Inflammatory macrophage treated with lipopolysaccharide for 1 hour (primary cell): ENCODE measurements at regions not wholly inside any gene's neighbourhood (a gene's known extent, or its start where the extent isn't known, plus 50 kb on each side); places are given as distances from the start of the nearest gene placed in this dataset.

ENCODE experiments used
- DNase-seq, 2 donors: peaks; one replicate each; pipeline ENCODE4 v3.0.0-alpha.2; 2020 to 2022

- no peak for DNase-seq
These were observed 76.9 kb downstream of the RHOB start for GRCh38 chr2:20523799-20524187.

GRCh38 chr2:20524412-20525040 is 77.7 kb downstream of the RHOB start:
- no peak for DNase-seq

- no peak for DNase-seq
These were observed 78.5 kb downstream of the RHOB start for GRCh38 chr2:20525041-20526035.

GRCh38 chr2:20526160-20526559 is 79.3 kb downstream of the RHOB start:
- no peak for DNase-seq

DNA sequence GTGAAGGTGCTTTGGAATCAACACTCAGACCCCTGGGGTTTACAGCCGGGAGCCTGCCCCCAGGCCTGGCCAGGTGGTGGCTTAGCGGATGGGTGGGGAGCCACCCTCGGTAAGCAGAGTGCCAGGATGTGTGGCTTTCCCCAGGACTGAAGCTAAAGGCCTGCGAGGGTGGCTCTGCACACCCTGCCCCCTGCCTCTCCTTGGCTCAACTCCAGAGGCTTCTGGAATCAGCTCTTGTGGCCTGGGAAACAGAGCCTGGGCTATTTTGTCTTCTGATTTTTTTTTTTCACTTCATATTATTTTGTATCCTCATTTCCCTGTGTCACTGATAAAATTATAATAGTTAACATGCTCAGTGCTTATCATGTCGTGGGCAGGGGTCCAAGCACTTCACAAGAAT is 79.8 kb downstream of the RHOB start:
- DNase-seq: no peak

DNA sequence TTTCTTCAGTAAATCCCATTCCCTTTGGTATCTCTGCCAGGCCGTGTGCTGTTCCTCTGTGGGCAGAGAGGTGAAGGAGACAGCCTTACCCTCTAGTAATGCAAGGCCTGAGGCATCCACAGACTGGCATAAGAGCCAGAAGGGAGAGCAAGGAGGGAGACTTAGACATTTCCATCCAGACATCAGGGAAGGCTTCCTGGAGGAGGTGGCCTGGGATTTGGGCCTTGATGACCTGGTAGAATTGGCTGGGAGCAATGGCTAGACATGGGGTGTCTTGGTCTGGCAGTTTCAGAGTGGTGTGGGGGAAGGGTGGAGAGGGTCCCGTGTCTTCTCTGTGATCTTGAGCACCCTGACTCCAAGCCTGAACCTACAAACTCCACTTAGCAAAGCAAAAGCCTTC is 81.8 kb downstream of the RHOB start:
- no peak for DNase-seq

DNA sequence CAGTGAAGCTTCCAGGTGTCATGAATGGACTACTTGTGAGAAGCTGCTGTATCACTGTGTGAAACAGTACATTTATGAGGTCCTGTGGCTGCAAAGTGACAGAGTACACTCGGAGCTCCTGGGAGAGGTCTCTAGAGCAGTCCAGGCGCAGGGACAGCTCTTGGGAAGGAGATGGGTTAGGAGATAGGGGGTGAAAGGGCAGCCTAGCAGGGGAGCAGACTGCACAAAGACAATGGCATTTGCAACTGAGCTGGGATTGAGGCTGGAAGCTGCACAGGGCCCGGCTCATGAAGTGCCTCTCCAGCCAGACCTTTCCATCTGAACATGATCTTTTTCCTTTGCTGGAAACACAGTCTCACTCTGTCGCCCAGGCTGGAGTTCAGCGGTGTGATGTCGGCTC is 83.6 kb downstream of the RHOB start:
- DNase-seq: no peak

DNA sequence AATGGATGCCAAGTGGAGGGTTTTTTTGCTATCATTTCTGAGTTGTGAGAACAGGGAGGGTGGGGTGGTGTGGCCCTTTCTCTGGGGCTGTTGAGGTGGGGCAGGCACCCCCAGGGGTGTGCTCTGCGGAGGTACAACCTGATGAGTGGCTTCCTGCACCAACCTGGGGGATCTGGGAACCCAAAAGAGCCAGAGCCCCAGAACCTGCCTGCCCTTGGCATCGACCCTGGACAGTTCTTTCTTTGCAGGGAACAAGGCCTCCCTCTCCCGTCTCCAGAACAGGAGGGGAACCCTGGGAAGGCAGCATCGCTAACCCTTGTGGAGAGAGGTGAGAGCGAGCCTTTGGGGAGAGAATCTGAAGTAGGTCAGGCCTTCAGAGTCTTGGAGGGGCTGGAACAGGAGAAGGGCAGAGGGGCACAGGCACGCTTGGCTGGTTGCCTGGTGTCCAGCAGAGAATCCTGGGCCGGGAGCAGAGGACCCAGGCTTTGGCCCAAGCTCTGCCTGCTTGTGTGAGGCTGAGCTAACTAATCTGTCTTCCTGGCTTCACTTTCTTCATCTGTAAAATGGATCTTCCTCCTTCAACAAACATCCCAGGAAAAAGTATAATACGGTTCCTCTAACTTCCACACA is 84.9 kb downstream of the RHOB start:
- no peak for DNase-seq

GRCh38 chr2:20532634-20533437 is 86.0 kb downstream of the RHOB start:
- DNase-seq: no peak

DNA sequence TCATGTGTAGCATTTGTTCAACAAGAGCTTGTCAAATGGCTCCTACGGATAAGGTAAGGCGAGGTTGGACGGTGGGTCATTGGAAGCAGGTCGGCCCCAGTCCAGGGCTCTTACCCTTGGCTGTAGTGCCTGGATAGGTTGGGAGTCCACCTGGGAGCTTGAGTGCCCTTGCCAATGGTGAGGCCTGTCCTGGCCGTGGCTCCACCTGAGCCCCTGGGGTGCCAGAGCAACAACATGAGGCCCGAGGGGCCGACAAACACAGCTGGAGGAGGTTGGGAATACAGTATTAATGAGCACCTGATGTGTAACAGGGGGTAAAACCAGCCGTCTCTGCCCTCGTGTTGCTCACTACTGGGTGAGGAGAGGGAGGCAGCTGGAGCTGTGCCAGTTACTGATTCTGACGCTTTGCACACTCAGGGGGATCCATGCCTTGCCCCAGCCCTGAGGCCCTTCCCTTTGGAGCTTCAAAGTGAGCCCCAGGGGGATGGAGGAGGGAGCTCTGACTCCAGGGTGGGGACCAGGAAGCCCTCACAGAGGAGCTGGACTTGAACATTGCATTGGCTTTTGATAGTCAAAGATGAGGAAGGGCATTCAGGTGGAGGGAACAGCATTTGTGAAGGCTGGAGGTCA is 87.2 kb downstream of the RHOB start:
- no peak for DNase-seq

GRCh38 chr2:20534913-20535801 is 88.3 kb downstream of the RHOB start:
- no peak for DNase-seq

DNA sequence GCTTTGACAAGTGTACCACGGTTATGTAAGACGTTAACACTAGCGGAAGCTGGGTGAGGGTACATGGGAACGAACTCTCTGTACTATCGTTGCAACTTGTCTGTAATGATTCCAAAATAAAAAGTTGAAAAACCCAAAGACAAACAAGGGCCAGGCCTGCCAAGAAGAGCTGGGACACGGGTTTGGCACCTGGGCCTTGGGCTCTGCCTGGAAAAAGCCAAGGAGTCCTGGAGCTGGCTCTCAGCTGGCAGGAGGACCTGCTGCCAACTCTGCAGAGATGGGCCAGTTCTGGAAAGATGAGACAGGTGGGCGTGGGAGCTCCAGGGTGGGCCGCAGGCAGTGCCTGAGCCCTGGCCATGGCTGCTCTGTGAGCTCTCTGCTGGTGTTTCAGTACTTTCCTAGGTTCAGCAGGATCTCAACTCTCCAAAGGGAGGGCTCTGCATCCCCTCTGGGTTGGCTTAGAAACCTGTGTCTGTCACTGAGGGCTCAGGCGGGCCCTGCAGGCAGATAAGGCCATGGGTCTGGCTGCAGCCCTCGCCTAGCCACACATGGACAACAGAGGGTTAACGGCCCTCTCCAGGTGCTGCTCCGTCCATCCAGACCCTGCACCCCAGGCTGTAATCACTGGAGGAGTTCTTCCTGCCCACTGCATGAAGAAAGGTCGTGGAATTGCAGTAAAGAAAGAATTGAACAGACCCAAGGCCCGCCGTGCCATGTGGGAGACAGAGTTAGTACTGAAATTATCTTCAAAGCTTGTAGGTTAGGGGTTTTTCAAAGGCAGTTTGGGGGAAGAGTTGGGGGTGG is 89.9 kb downstream of the RHOB start:
- DNase-seq: no peak

DNA sequence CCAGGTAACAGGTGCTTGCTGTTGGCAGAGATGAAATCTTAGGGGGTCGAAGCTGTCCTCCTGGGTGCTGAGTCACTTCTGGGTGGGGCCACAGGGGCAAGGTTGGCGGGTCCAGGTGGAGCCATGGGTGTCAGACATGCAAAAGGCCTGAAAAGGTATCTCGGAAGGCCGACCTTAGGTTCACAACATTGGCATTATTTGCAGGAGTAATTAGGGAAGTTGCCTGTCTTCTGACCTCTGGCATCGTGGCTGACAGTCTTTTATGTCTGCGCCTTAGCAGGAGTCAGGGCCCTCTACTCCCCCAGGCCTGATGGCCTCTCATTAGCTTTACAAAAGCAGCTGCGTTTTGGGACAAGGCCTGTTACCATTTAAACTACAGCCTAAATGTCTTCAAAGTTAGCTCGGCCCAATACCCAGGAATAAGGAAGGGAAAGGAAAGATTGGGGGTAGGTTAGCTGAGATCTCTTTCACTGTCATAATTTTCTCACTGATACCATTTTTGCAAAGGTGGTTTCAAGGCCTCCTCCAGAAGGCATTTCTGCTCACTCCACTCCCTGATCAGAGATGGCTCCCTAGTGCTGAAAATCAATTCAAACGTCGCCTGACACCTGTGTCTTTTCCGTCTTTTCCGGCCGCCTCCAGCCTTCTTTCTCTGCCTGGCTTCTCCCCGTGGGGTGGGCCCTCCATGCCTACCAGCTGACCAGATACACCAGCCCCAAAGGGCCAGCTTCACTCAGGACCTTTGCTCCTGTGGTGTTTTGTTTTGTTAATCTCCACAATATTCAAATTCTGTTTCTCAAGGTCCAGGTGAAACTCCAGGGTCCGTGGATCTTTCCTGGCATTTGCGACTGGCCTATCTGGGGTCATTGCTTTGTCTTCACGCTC is 90.8 kb downstream of the RHOB start:
- no peak for DNase-seq

- no peak for DNase-seq
These were observed 91.6 kb downstream of the RHOB start for GRCh38 chr2:20538308-20539132.

DNA sequence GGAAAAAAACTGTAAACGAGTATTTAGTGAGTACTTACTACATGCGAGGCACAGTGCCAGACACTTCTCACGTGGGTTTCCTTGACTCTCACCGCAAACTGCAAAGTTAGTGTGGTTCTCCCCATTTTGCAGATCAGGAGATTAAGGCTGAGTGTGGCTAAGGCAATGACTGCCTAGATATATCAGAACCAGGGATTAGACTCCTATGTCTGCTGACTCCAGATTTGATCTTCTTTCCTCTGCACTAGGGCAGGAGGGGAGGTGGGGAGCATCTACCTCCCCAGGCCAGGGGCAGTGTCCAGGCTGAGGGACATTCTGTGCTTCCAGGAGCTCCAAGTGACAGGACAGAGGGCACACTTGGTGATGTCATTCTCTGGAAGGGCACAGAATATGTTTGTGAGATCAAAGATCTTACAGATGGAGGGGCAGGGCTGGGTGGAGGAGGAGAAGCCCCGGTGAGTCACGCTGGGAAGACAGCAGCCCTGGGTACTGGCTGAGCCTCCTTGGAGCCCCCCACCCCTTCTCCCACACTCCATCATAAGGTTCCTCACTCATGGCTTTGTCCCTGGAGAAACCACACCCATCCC is 92.4 kb downstream of the RHOB start:
- DNase-seq: no peak

DNA sequence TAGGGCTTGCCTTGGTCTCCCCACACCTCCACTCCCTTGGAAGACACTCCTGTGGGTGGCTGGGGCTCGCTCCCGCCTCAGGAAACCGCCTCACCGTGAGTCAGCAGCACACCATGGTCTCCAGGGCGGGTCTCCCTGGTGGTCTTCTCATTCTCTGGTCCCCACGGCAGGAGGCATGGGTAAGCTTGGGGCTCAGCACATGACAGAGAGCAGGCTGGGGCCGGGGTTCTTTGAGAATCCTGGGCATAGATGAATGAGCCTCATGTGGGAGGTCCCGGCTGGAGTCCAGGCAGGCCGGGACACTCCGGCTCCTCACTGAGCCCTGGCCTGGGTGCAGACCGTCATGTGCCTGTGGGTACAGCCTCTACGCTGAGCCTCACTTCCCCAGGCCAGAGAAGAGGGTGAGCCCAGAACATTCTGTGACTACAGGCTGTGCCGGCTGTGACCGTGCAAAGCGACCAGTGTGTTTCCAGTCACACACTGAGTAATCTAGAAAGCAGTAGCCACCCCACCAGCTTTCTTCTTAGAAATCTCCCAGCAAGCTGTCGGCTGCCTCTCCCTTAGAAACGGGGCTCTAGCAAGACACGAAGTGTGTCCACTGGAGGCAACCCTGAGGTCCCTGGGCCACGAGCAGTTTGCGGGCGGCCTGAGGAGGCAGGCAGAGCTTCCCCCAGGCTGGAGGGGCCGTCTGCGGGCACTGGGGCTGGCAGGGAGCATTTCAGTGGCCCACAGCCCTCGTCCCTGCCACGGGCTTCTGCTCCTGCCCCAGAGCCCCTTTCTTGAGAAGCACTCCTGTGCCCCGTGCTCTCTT is 93.1 kb downstream of the RHOB start:
- DNase-seq: no peak
